ENCODE measurements at regions not wholly inside any gene's neighbourhood (a gene's known extent, or its start where the extent isn't known, plus 50 kb on each side); places are given as distances from the start of the nearest gene placed in this dataset.

- TF ChIP-seq CTCF (conservative IDR thresholded peaks at IDR 0.05; ENCODE audit: low read depth): no peak
- no peak overlapping the region for H3K27ac ChIP-seq
- POLR2A ChIA-PET (ENCODE audit: low non-redundant PET): no interaction called here
- DNase-seq (ENCODE audit: low spot score): no peak
- CTCF ChIA-PET: no interaction called here
Measured at GRCh38 chr3:99253963-99254355, 352.5 kb upstream of the DCBLD2 start.

- ChIA-PET CTCF (no interaction called here), POLR2A (ENCODE audit: low non-redundant PET) (no interaction called here)
- H3K27ac ChIP-seq: no peak overlapping the region
- no peak for TF ChIP-seq CTCF (conservative IDR thresholded peaks at IDR 0.05; ENCODE audit: low read depth)
- no peak for DNase-seq (ENCODE audit: low spot score)
Measured at GRCh38 chr3:99250821-99251355, 349.4 kb upstream of the DCBLD2 start.

GRCh38 chr3:99250272-99250671 is 348.8 kb upstream of the DCBLD2 start:
- ChIA-PET CTCF (no interaction called here), POLR2A (ENCODE audit: low non-redundant PET) (no interaction called here)
- H3K27ac ChIP-seq: no peak overlapping the region
- peak; percentile 57 for DNase-seq (ENCODE audit: low spot score)
- TF ChIP-seq CTCF (conservative IDR thresholded peaks at IDR 0.05; ENCODE audit: low read depth): no peak

GRCh38 chr3:99249627-99250026 is 348.1 kb upstream of the DCBLD2 start:
- H3K27ac ChIP-seq: peak overlapping the region; percentile 85
- ChIA-PET POLR2A (ENCODE audit: low non-redundant PET) (no interaction called here), CTCF (no interaction called here)
- TF ChIP-seq CTCF (conservative IDR thresholded peaks at IDR 0.05; ENCODE audit: low read depth): no peak
- DNase-seq (ENCODE audit: low spot score): no peak

GRCh38 chr3:99248913-99249312 is 347.4 kb upstream of the DCBLD2 start:
- H3K27ac ChIP-seq: no peak overlapping the region
- TF ChIP-seq CTCF (conservative IDR thresholded peaks at IDR 0.05; ENCODE audit: low read depth): no peak
- ChIA-PET CTCF (no interaction called here), POLR2A (ENCODE audit: low non-redundant PET) (no interaction called here)
- no peak for DNase-seq (ENCODE audit: low spot score)

- no peak overlapping the region for H3K27ac ChIP-seq
- no peak for DNase-seq (ENCODE audit: low spot score)
- ChIA-PET CTCF (no interaction called here), POLR2A (ENCODE audit: low non-redundant PET) (no interaction called here)
- TF ChIP-seq CTCF (conservative IDR thresholded peaks at IDR 0.05; ENCODE audit: low read depth): no peak
Measured at GRCh38 chr3:99248130-99248529, 346.6 kb upstream of the DCBLD2 start.

Data from RWPE1 (cell line).